SU-DHL-6 (cell line): ENCODE measurements at regions not wholly inside any gene's neighbourhood (a gene's known extent, or its start where the extent isn't known, plus 50 kb on each side); places are given as distances from the start of the nearest gene placed in this dataset.

ENCODE experiments used
- EZH2phosphoT487 ChIP-seq: fragments of 200-600 bp; sonication (generic), shearing (Covaris generic); conservative IDR thresholded peaks from 2 replicates; pipeline ENCODE4 v1.6.1; 2018; ENCODE audit warnings: mild to moderate bottlenecking, antibody characterized with exemption, low read length, moderate library complexity, mixed read lengths
- TF ChIP-seq, protein P1 (sequence below): fragments of 200-600 bp; sonication (generic); IDR thresholded peaks from one replicate; pipeline ENCODE4 v1.5.1; 2017; ENCODE audit warnings: antibody characterized with exemption, mild to moderate bottlenecking, low read length, moderate library complexity; ENCODE audit not compliant: insufficient read depth, poor library complexity, severe bottlenecking

GRCh38 chr5:130978475-130978874 lies 186.6 kb downstream of the HINT1 start:
- TF ChIP-seq, protein P1, sequence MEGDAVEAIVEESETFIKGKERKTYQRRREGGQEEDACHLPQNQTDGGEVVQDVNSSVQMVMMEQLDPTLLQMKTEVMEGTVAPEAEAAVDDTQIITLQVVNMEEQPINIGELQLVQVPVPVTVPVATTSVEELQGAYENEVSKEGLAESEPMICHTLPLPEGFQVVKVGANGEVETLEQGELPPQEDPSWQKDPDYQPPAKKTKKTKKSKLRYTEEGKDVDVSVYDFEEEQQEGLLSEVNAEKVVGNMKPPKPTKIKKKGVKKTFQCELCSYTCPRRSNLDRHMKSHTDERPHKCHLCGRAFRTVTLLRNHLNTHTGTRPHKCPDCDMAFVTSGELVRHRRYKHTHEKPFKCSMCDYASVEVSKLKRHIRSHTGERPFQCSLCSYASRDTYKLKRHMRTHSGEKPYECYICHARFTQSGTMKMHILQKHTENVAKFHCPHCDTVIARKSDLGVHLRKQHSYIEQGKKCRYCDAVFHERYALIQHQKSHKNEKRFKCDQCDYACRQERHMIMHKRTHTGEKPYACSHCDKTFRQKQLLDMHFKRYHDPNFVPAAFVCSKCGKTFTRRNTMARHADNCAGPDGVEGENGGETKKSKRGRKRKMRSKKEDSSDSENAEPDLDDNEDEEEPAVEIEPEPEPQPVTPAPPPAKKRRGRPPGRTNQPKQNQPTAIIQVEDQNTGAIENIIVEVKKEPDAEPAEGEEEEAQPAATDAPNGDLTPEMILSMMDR: no peak
- TF ChIP-seq EZH2phosphoT487: no peak
